ENCODE measurements at regions not wholly inside any gene's neighbourhood (a gene's known extent, or its start where the extent isn't known, plus 50 kb on each side); places are given as distances from the start of the nearest gene placed in this dataset.
"Not testable (repeated sequence)": the region's sequence is repeated elsewhere in the genome, so short reads cannot be mapped to it uniquely, and the experiment has no call there.

GRCh38 chr15:22664294-22665058 lies 122.0 kb upstream of the NIPA1 start:
- ATAC-seq: peak; percentile 98 to 99
- CTCF ChIA-PET: not testable (repeated sequence)
- POLR2A ChIA-PET: interaction anchor here (0.6 kb wide), 1 partner anchor 749 kb away, joined by 3 read pairs; no protein-coding TSS in a partner anchor

GRCh38 chr15:22665059-22665702 lies 121.3 kb upstream of the NIPA1 start:
- ATAC-seq: 0 out of 6 replicates have a peak, but pooled peaks of 1 of the 2 experiments have one; percentile 7
- CTCF ChIA-PET, H3K9me3 ChIP-seq, FAIRE-seq, H3K4me1 ChIP-seq: not testable (repeated sequence)
- Histone ChIP-seq H3K4me3 (peak overlapping the region; percentile 86), H3K4me2 (peak overlapping the region; percentile 76), H3K27ac (peak overlapping the region; percentile 86 to 96)
- POLR2A ChIA-PET: interaction anchor here (0.6 kb wide), 1 partner anchor 748 kb away, joined by 3 read pairs; no protein-coding TSS in a partner anchor
- WGBS (ENCODE audit: missing lambda C conversion rate): 2% methylated on average over 11 of the region's 22 CpGs
- DNase-seq (ENCODE audit: low read depth in 1 of 2, low spot score in 1 of 2): peak in 1 of 2 experiments; percentile 69
- TF ChIP-seq E2F6 (IDR thresholded peaks at IDR 0.05; ENCODE audit: borderline replicate concordance, low read depth) (0 out of 2 replicates have a peak, but pooled peaks have one; percentile 36), MAX (IDR thresholded peaks at IDR 0.05) (0 out of 2 replicates have a peak, but pooled peaks have one; percentile 13)

More at GRCh38 chr15:22664294-22665058, 122.0 kb upstream of the NIPA1 start:
- Histone ChIP-seq H3K4me2 (peak overlapping the region; percentile 76), H3K27ac (peak overlapping the region; percentile 86 to 96), H3K4me3 (peak overlapping the region; percentile 86)
- TF ChIP-seq JUN (IDR thresholded peaks at IDR 0.05) (0 out of 5 replicates have a peak, but pooled peaks of 1 of the 2 experiments have one; percentile 20), POLR2A (IDR thresholded peaks at IDR 0.05; ENCODE audit: low read length) (peak; percentile 14; the same call in 1 of the 2 replicates), MAX (IDR thresholded peaks at IDR 0.05) (0 out of 2 replicates have a peak, but pooled peaks have one; percentile 18), PHF8 (IDR thresholded peaks at IDR 0.05; ENCODE audit: borderline replicate concordance, low read depth) (peak; percentile 36)
- peak; percentile 0 to 52 for DNase-seq (ENCODE audit: low read depth in 1 of 2, low spot score in 1 of 2)
- FAIRE-seq, H3K4me1 ChIP-seq, H3K9me3 ChIP-seq: not testable (repeated sequence)
- 0% methylated on average over 13 of the region's 110 CpGs for WGBS (ENCODE audit: missing lambda C conversion rate)

- peak overlapping the region; percentile 86 for H3K4me3 ChIP-seq
Measured at GRCh38 chr15:22665711-22666110, 120.7 kb upstream of the NIPA1 start.

GRCh38 chr15:22684786-22685185 lies 101.7 kb upstream of the NIPA1 start:
- H3K27ac ChIP-seq; H3K4me2 ChIP-seq; CTCF ChIA-PET; POLR2A ChIA-PET; ATAC-seq; FAIRE-seq; H3K9me3 ChIP-seq; H3K4me3 ChIP-seq; DNase-seq (ENCODE audit: low read depth in 1 of 2, low spot score in 1 of 2); H3K4me1 ChIP-seq: not testable (repeated sequence)
- 29% methylated on average over 2 of the region's 2 CpGs for WGBS (ENCODE audit: missing lambda C conversion rate)

More at GRCh38 chr15:22665711-22666110, 120.7 kb upstream of the NIPA1 start:
- DNase-seq (ENCODE audit: low read depth in 1 of 2, low spot score in 1 of 2); H3K4me1 ChIP-seq; ATAC-seq; POLR2A ChIA-PET; H3K9me3 ChIP-seq; FAIRE-seq; CTCF ChIA-PET: not testable (repeated sequence)
- peak overlapping the region; percentile 86 to 96 for H3K27ac ChIP-seq
- H3K4me2 ChIP-seq: peak overlapping the region; percentile 76
- WGBS (ENCODE audit: missing lambda C conversion rate): 8% methylated on average over 2 of the region's 2 CpGs

- DNase-seq (ENCODE audit: low read depth in 1 of 2, low spot score in 1 of 2); POLR2A ChIA-PET; H3K27ac ChIP-seq; H3K4me2 ChIP-seq; CTCF ChIA-PET; ATAC-seq; H3K4me1 ChIP-seq; H3K4me3 ChIP-seq; FAIRE-seq; H3K9me3 ChIP-seq: not testable (repeated sequence)
- 46% methylated on average over 3 of the region's 3 CpGs for WGBS (ENCODE audit: missing lambda C conversion rate)
- peak; percentile 80 for TF ChIP-seq REST (IDR thresholded peaks at IDR 0.05)
Measured at GRCh38 chr15:22699881-22700280, 86.6 kb upstream of the NIPA1 start.

GRCh38 chr15:22710831-22711341 lies 75.6 kb upstream of the NIPA1 start:
- FAIRE-seq, CTCF ChIA-PET: not testable (repeated sequence)
- 94% methylated on average over 16 of the region's 18 CpGs for WGBS (ENCODE audit: missing lambda C conversion rate)

GRCh38 chr15:22713933-22714332 lies 72.5 kb upstream of the NIPA1 start:
- FAIRE-seq; H3K27ac ChIP-seq; ATAC-seq; H3K4me2 ChIP-seq; H3K4me3 ChIP-seq; CTCF ChIA-PET; H3K9me3 ChIP-seq; H3K4me1 ChIP-seq; DNase-seq (ENCODE audit: low read depth in 1 of 2, low spot score in 1 of 2); POLR2A ChIA-PET: not testable (repeated sequence)
- 24% methylated on average over 1 of the region's 1 CpG for WGBS (ENCODE audit: missing lambda C conversion rate)

More at GRCh38 chr15:22710831-22711341, 75.6 kb upstream of the NIPA1 start:
- H3K4me2 ChIP-seq; H3K4me3 ChIP-seq; H3K9me3 ChIP-seq; POLR2A ChIA-PET; H3K4me1 ChIP-seq; ATAC-seq; DNase-seq (ENCODE audit: low read depth in 1 of 2, low spot score in 1 of 2); H3K27ac ChIP-seq: not testable (repeated sequence)
